HG02852 (cell line): ENCODE measurements at regions not wholly inside any gene's neighbourhood (a gene's known extent, or its start where the extent isn't known, plus 50 kb on each side); places are given as distances from the start of the nearest gene placed in this dataset.
"Not testable (repeated sequence)": the region's sequence is repeated elsewhere in the genome, so short reads cannot be mapped to it uniquely, and the experiment has no call there.

ENCODE experiments used
- ATAC-seq: cut with Tn5 transposase; IDR thresholded peaks from one replicate; pipeline ENCODE4 v1.9.1; 2021; ENCODE audit warnings: mild to moderate bottlenecking, moderate library complexity; ENCODE audit not compliant: unreplicated experiment

DNA sequence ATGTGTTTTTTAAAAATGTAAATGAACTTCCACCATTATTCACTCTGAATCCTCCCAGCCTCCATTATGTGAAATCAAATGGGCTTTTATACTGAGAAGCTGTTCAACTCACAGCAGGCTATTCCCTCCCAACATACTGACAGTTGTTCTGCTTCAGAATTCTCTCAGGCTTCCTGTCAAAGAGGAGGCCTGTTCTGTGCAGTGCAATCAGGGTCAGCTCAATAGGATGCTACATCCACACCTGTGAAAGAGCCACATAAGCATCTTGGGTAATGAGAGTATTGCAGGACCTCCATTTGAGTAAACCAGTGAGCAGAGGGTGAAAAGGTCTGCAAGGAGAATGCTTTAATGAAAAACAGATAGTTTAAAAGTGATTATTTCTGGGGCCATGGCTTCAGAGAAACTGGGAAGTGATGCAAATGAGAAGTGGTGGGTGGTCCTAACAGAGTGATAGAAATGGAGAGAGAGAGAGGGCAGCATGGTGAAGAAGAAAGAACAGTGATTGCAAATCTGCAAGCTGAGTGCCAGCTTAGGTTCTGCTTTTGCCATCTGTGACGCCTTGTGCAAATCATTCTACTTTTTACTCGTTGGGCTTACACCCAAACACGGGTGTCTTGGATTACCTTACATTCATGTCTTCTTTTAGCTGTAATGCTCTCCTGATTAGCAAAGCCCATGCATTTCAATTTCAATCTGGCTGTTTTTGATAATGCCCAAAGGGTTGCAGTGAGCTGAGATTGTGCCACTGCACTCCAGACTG lies 202.5 kb upstream of the NMUR2 start:
- ATAC-seq, result no peak

DNA sequence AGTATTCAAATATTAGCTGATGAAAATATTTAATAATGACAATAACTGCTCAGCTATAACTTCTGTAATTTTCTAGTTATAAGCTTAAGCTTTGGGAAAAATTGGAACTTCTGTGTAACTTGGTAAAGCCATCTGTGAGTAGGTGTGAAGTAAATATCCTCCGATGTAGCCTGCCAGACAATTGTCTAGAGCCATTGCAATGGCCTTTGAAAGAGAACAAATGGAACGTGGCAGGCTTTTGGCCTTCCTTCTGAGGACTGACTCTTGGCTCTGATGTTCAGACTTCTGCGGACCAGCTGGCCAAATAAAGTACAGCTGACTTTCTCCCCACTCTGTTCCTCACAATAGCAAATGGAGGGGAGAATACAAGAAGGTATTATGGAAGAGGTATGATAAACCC lies 203.4 kb upstream of the NMUR2 start:
- no peak for ATAC-seq

DNA sequence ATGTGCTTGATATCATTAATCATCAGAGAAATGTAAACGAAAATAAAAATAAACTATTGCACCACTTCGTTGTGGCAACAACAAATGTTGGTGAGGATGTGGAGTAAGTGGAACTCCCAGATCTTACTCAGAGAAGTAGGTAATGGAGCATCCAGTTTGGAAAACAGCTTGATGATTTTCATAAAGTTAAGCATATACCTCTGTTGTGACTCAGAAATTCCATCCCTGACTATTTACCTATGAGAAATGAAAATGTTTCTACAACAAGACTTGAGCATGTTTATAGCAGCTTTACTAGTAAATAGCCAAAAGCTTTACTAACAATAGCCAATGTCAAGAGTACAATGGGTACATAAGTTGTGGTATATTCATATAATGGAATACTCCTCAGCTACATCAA lies 214.7 kb upstream of the NMUR2 start:
- ATAC-seq, result no peak

DNA sequence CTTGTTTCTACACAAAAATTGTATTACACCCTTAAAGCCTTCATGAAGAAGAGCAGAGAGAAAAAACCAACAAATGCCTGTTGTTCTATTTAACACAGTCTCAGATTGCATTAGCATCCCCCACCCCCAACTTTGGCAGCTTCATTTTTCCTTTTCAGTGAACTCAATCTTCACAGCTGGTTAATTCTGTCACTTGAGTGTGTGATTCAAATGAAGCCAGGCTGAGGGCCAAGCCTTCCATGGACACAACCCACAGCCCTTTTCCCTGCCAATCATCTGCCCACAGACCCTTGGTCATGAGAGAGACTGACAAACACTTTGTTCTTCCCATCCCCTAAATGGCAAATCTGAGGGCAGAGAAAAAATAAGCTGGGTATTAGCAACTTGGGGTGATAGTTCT lies 217.5 kb upstream of the NMUR2 start:
- no peak for ATAC-seq

DNA sequence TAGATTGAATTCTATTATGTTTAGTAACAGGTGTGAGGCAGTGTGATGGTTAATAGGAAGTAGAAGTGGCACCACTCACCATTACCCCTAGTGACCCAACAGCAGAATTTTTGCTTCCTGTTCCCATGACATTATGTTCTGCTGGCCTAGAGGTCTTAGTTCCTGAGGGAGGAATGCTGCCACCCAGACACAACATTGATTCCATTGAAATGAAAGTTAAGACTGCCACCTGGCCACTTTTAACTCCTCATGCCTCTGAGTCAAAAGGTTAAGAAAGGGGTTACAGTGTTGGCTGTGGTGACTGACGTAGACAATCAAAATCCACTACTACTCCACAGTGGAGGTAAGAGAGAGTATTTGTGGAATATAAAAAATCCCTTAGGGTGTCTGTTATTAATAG lies 218.9 kb upstream of the NMUR2 start:
- ATAC-seq, result no peak

DNA sequence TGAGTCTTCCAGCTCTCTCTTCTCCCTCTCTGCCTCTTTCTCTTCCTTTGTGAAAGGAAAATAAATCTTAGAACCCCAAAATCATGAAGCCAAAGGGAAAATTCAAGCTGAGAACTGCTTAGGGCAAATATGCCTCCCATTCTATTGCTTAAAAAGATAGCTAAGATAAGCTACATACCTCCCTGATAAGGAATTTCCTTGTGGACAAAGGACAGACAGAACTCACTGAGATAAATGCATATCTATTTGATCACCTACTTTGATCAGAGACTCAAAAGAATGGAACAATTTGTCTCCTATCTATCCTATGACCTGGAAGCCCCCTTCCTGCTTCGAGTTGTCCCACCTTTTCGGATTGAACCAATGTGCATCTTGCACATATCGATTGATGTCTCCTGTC lies 220.6 kb upstream of the NMUR2 start:
- no peak for ATAC-seq

DNA sequence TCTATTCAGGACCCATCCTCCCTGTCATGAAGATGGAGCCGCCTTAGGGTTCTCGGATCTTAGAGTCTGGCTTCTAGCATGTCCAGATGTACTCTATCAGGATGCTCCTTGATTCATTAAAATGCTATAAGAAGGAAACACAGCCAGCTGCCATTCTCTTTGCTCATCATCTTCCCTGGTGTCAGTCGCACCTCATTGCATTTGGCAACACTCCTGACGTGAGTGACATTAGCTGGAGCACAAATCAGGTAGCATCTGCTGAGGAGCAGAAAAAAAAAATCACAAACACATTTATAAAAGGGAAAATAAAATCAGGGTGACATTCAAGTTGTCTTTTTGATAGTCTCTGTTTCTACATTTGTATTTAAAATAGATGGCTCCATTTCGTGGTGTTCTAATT lies 226.1 kb upstream of the NMUR2 start:
- no peak for ATAC-seq

DNA sequence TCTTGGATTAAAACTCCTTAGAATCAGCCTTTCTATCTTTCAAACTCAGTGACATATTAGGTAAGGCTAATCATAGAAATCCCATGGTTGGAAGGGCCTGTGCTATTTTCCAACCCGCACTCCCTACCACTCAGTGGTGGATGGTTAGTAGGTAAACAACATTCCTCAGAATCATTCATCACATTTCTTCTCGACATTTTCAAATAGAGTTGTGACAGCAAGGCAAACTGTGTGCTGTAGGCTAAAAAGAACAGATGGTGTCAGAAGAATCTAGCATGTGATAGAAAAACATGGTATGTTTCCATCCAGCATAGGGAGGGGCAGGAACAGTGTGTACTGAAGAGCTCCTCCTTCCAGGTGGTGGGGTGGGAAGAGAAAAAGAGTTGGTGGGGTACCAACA lies 227.3 kb upstream of the NMUR2 start:
- no peak for ATAC-seq

DNA sequence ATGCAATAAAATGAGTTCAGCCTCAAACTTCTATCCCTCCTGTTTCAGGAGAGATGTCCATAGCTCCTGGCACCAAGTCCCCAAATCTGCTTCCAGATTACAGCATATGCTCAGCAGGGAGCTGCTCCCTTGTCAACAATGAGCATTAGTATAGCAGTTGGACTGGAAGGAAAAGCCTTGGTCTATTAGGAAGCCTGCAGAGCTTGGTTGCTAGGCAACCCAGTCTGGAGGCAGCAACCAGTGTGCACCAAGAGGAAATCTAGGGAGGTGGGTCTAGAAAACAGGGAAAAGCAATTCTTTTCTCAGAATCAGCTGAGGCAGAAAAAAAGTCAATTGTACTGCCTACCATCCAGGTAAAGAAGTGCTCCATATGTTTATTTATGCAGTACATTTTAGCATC lies 229.5 kb upstream of the NMUR2 start:
- no peak for ATAC-seq

DNA sequence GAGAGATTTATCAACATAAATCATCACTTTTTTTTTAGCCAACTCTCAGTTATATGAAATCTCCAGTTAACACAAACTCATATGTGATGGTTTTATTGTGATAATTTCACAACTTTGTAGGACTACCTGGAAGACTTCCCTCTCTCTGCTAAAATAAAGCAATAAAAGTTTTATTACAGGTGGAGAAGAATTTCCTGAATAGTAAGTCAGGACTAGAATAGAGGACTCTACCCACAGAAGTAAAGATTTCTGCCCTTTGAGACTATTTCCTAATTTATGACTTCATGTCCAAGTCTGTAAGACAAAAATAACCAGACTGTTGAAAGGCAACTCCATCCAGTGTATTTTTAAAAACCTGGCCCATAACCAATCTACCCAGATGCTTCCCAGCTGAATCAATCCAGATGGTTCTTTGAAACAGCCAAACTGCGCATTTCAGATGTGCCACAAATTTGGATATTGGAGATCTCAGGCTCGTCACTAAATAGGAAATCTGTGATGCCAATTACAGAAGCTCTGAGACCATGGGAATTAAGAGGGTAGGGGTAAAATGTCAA lies 234.0 kb upstream of the NMUR2 start:
- no peak for ATAC-seq

DNA sequence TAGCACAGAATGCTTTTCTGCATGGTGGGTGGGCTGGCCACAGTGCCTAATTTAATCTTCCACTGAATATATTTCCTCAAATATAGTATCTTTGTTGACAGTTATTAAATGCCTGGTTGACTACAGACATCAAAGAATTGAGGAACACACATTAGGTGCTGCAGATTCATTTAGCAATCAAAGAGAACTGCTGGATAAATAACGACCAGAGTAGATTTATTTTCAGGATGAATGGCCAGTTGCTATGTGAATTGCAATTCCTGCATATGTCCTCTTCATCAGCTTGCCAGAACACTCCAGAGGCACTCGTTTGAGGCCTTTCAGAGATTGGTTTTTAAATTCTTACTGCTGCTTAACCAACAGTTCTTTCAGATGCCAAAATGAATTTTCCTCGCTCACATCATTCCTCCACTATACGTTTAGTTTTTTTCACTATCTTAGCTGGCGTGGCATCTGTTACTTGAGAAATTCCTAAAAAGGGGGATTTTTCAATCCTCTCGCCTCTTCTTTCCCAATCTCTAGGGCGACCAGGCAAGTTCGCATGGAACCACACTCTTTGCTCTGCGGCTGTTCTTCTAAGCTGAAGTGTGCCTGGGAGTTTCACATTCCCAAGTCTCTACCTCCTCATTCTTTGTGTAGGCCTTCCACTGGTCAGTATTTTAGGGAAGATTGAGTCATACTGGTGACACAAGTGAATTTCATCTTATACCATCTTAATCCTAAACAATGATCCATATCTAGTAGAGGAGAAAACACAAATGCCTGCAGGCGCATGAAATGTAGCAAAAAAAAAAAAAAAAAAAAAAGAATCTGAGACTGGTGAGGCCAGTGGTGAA lies 237.1 kb upstream of the NMUR2 start:
- no peak for ATAC-seq

DNA sequence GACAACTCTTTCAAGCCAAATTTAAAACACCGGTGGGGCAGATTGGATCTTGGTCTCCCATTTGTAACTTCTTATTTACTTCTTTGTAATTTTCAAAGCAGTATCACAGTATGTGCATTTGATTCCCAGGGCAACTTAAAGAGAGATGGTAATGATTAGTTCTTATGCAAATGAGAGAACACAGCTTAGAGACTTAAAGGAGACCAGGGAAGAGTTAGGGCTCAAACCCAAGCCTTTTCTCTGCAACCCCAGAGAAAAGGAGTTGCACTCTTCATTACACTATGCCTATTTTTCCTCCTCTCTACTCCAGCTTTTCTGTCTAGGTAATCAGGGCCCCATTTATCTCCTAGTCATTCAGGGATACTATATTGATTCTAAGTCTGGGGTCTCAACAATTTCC lies 237.8 kb upstream of the NMUR2 start:
- no peak for ATAC-seq

DNA sequence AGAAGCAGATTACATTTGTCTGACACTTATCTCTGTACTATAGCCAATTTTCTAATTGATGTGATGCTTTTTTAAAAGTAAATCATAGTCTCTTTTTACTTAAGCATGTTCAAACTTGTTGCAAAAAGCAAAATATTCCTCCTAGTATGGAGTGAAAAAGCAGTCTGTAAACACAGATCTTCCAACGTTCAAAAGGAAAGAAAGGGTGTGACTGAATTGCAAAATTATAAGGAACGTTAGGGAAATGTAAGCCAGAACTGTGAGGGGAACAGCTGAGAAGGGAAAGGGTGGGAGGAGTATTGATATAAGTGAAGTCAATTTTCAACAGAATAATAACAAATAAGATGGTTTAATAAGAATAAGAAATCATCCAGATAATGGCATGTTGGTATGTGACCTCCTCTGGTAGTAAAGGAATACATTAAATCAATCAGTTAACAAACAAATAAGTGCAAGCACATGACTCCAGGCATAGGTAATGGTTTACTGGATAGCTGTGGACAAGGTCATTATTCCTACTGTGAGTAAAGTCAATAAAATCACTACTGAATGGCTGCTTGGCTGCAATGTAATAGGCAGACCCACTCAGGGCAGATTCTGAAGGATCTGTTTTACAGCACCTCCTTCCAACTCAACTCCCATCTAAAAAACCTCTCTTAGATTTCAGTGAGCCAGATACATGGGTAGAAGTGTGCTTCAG lies 239.1 kb upstream of the NMUR2 start:
- ATAC-seq, result no peak

DNA sequence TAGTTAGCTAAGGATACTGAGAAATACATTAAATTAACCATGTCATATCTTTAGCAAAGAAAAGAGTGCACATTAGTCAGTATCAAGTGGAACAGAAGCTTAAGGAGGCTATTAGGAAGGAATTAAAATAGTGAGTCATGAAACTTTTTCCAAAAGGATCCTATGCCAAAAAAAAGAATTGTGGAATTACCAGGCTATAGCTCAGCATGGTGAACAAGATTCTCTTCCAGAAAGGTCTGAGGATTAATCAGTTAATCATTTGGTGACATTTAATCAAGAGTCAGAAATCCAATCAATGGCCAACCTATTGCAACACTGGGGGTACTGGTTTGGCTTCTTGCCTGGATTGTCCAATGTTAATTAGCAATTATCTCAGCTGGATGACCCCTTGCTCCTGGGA lies 244.5 kb upstream of the NMUR2 start:
- no peak for ATAC-seq

DNA sequence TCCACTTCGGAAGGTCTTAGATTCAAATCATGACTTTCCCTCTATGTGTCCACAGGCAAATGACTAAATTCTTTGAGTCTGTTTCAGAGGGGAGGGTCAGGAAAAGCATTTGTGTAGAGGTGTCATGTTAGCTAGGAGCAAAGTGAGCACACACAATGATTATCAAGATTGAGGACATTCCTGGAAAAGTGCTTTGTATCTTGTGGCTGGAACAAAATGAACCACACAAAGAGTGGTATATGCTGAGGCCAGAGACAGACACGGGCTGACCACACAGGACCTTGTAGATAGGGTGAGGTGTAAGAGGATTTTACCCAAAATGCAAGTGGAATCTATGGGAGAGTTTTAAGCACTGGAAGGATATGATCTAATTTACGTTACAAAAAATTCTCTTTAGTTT lies 245.3 kb upstream of the NMUR2 start:
- no peak for ATAC-seq

DNA sequence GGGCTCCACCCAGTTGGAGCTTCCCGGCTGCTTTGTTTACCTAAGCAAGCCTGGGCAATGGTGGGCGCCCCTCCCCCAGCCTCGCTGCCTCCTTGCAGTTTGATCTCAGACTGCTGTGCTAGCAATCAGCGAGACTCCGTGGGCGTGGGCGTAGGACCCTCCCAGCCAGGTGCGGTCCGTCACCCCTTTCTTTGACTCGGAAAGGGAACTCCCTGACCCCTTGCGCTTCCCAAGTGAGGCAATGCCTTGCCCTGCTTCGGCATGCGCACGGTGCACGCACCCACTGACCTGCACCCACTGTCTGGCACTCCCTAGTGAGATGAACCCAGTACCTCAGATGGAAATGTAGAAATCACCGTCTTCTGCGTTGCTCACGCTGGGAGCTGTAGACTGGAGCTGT lies 254.4 kb upstream of the NMUR2 start:
- not testable (repeated sequence) for ATAC-seq

DNA sequence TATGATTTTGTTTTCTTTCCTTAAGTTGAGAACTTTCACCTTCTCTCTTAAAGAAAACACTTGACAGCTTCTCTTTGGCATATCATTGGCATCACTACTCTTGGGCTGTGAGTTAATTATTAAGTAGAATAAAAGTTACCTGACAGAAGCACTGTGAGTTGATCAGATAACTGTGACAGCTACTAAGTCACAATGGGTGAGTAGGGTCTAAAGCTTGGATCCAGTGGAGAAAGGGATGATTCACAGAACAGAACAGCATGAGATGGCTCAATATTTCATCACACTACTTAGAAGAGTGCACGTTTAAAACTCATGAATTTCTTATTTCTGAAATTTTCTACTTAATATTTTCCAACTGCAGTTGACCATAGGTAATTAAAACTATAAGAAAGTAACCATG lies 268.5 kb upstream of the NMUR2 start:
- no peak for ATAC-seq

DNA sequence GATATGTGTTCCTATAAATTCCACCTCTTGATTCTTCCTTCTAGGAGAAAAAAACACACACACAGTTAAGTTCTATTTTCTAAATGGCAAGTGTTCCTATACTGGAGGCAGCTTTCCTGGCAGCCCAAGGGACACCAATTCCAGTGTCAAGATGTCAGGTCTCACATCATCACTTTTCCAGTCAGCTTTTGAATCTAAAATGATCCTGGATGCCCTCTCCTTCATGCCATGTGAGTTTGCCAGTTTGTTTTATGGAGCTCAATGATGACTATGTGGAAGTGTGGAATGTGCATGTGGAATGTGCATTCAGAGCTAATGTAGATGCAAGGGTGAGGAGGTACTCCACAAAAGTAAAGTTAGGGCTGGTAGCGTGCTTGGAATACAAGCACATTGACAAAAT lies 269.3 kb upstream of the NMUR2 start:
- no peak for ATAC-seq

DNA sequence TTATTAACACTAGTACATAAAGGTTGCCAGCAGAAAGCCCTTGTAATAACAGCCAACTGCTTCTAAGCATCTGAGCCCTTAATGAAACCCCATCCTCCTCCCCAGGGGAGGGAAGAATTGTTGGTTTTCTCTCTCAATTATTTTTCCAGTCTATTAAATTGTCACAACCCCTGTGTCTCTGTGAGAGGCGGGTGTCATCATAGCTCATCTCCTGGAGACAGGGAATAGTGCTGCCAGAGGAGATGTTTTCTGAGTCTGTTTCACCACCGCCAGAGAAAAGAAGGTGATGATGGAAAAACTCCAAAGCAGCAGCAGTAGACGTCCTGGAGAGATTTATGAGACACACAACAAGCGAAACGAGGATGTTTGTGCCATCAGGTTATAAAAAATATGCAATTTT lies 271.1 kb upstream of the NMUR2 start:
- ATAC-seq, result no peak

DNA sequence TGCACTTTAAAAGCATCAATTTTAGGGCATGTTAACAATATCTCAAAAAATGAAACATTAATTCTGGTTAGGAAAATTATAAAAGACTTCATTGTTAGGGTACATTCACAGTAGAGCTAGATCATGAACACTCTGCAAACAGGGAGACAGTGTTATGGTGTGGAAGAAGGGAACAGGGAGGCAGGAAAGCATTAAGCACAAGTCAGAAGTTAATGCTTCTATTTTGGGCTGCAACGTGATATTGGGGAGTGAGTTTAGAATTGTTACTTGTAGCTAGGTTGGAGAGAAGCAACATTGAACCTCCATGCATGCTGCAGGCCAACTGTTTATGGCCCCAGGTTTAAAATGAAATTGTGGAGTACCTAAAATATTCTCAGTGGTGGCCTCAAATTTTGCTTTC lies 278.1 kb upstream of the NMUR2 start:
- ATAC-seq, result no peak

DNA sequence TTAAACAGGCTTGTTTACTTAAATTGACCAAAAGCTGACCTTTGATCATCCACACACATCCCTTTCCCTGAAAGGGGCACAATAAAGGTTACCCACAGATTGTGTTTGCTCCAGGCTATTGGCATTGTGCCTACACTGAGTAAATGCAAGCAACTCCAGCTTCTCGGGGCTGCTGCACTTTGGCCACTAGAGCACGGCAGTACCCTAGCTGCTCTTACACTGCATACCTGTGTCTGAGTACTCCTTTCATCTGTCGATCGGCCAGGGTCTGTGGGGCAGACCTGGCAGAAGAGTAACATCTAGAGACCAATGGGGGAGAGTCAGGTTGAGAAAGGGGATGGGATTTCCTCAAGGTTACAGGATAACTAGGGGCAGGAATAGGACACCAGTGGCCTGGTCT lies 281.9 kb upstream of the NMUR2 start:
- no peak for ATAC-seq
